NB4 (cell line): ENCODE measurements at regions not wholly inside any gene's neighbourhood (a gene's known extent, or its start where the extent isn't known, plus 50 kb on each side); places are given as distances from the start of the nearest gene placed in this dataset.
"Not testable (repeated sequence)": the region's sequence is repeated elsewhere in the genome, so short reads cannot be mapped to it uniquely, and the experiment has no call there.

Source experiments
- TF ChIP-seq, protein P1 (sequence below): IDR thresholded peaks from one replicate; pipeline ENCODE4 v1.5.1; 2012; ENCODE audit warnings: low read depth, low read length
- TF ChIP-seq, protein P2 (sequence below): IDR thresholded peaks from 2 replicates; pipeline ENCODE4 v1.6.1; 2011; ENCODE audit warnings: low read depth, low read length

DNA sequence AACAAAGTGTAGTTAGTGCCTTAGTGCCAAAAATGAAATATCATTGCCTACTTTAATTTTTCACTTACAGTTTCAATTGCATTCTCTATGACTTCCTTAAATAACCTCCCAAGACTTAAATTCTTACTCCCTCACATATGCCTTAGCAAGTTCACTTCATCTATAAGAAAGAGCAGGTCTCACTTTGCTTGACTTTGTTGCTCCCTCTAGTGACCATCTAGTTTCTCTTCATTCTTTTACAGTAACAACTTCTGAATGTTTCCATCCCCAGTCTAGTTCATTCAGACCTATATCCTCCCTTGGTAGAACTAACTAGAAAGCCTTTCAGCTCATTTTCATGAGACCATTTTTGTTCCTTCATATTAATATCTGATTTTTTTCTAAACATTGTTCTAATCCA is 2377.6 kb downstream of the EPHA3 start:
- TF ChIP-seq, protein P1, sequence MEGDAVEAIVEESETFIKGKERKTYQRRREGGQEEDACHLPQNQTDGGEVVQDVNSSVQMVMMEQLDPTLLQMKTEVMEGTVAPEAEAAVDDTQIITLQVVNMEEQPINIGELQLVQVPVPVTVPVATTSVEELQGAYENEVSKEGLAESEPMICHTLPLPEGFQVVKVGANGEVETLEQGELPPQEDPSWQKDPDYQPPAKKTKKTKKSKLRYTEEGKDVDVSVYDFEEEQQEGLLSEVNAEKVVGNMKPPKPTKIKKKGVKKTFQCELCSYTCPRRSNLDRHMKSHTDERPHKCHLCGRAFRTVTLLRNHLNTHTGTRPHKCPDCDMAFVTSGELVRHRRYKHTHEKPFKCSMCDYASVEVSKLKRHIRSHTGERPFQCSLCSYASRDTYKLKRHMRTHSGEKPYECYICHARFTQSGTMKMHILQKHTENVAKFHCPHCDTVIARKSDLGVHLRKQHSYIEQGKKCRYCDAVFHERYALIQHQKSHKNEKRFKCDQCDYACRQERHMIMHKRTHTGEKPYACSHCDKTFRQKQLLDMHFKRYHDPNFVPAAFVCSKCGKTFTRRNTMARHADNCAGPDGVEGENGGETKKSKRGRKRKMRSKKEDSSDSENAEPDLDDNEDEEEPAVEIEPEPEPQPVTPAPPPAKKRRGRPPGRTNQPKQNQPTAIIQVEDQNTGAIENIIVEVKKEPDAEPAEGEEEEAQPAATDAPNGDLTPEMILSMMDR, result peak; percentile 5
- TF ChIP-seq, protein P2, sequence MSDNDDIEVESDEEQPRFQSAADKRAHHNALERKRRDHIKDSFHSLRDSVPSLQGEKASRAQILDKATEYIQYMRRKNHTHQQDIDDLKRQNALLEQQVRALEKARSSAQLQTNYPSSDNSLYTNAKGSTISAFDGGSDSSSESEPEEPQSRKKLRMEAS, result not testable (repeated sequence)
